ENCODE measurements at regions not wholly inside any gene's neighbourhood (a gene's known extent, or its start where the extent isn't known, plus 50 kb on each side); places are given as distances from the start of the nearest gene placed in this dataset.

DNA sequence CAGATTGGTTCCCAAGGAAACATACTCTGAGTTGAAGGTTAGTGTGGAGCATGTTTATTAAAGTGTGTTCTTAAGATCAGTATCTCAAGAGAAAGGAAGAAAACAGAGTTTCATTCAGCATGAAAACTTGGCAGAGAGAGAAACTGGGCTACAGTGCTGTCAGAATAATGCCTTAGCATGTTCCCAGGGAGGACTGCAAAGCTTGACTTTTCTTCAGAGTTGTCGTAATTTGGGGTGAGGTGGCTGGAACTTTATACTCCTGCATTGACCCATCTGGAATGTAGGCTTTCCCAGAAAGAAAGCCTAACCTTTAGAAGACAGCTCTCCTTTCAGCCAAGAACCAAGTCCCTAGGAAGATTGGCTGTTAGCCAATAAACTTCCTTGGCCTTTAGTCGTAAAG lies 190.8 kb upstream of the CNTN5 start:
- no peak overlapping the region for H3K4me2 ChIP-seq
- ATAC-seq, result no peak
- Mint-ChIP-seq H3K9me3 (no peaks in the 10 kb centered on the region; the same call in 2 of the 3 replicates), H3K27me3 (ENCODE audit: insufficient read depth, low read depth, poor library complexity) (no peaks in the 10 kb centered on the region), H3K4me3 (no peak overlapping the region), H3K27ac (no peak overlapping the region), H3K4me1 (peaks cover 3% of the 10 kb centered on the region; the same call in 1 of the 3 replicates), H3K36me3 (ENCODE audit: low read depth) (no peaks in the 10 kb centered on the region)
- no peak overlapping the region for H3K4me3 ChIP-seq
- TF ChIP-seq, protein P1, sequence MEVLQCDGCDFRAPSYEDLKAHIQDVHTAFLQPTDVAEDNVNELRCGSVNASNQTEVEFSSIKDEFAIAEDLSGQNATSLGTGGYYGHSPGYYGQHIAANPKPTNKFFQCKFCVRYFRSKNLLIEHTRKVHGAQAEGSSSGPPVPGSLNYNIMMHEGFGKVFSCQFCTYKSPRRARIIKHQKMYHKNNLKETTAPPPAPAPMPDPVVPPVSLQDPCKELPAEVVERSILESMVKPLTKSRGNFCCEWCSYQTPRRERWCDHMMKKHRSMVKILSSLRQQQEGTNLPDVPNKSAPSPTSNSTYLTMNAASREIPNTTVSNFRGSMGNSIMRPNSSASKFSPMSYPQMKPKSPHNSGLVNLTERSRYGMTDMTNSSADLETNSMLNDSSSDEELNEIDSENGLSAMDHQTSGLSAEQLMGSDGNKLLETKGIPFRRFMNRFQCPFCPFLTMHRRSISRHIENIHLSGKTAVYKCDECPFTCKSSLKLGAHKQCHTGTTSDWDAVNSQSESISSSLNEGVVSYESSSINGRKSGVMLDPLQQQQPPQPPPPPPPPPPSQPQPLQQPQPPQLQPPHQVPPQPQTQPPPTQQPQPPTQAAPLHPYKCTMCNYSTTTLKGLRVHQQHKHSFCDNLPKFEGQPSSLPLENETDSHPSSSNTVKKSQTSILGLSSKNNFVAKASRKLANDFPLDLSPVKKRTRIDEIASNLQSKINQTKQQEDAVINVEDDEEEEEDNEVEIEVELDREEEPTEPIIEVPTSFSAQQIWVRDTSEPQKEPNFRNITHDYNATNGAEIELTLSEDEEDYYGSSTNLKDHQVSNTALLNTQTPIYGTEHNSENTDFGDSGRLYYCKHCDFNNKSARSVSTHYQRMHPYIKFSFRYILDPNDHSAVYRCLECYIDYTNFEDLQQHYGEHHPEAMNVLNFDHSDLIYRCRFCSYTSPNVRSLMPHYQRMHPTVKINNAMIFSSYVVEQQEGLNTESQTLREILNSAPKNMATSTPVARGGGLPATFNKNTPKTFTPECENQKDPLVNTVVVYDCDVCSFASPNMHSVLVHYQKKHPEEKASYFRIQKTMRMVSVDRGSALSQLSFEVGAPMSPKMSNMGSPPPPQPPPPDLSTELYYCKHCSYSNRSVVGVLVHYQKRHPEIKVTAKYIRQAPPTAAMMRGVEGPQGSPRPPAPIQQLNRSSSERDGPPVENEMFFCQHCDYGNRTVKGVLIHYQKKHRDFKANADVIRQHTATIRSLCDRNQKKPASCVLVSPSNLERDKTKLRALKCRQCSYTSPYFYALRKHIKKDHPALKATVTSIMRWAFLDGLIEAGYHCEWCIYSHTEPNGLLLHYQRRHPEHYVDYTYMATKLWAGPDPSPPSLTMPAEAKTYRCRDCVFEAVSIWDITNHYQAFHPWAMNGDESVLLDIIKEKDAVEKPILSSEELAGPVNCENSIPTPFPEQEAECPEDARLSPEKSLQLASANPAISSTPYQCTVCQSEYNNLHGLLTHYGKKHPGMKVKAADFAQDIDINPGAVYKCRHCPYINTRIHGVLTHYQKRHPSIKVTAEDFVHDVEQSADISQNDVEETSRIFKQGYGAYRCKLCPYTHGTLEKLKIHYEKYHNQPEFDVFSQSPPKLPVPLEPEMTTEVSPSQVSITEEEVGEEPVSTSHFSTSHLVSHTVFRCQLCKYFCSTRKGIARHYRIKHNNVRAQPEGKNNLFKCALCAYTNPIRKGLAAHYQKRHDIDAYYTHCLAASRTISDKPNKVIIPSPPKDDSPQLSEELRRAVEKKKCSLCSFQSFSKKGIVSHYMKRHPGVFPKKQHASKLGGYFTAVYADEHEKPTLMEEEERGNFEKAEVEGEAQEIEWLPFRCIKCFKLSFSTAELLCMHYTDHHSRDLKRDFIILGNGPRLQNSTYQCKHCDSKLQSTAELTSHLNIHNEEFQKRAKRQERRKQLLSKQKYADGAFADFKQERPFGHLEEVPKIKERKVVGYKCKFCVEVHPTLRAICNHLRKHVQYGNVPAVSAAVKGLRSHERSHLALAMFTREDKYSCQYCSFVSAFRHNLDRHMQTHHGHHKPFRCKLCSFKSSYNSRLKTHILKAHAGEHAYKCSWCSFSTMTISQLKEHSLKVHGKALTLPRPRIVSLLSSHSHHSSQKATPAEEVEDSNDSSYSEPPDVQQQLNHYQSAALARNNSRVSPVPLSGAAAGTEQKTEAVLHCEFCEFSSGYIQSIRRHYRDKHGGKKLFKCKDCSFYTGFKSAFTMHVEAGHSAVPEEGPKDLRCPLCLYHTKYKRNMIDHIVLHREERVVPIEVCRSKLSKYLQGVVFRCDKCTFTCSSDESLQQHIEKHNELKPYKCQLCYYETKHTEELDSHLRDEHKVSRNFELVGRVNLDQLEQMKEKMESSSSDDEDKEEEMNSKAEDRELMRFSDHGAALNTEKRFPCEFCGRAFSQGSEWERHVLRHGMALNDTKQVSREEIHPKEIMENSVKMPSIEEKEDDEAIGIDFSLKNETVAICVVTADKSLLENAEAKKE (CRISPR knock-in tag; IDR thresholded peaks at IDR 0.05), result no peak
- TF ChIP-seq POLR2AphosphoS5 (IDR thresholded peaks at IDR 0.05; ENCODE audit: low read depth), result no peak
- TF ChIP-seq REST (IDR thresholded peaks at IDR 0.05; ENCODE audit: unreplicated experiment), result no peak
- TF ChIP-seq CREB1 (CRISPR knock-in tag; IDR thresholded peaks at IDR 0.05; ENCODE audit: low read depth), result no peak
- no peak for TF ChIP-seq JUNB (IDR thresholded peaks at IDR 0.05; ENCODE audit: unreplicated experiment)
- no peak for TF ChIP-seq EZH2 (IDR thresholded peaks at IDR 0.05; ENCODE audit: low read depth, unreplicated experiment)
- TF ChIP-seq NANOG (IDR thresholded peaks at IDR 0.05; ENCODE audit: borderline replicate concordance), result no peak
- TF ChIP-seq STAT1 (IDR thresholded peaks at IDR 0.05; ENCODE audit: unreplicated experiment), result no peak
- no peak for TF ChIP-seq EZH2phosphoT487 (IDR thresholded peaks at IDR 0.05; ENCODE audit: unreplicated experiment)
- no peak for TF ChIP-seq ZNF114 (CRISPR knock-in tag; IDR thresholded peaks at IDR 0.05)
- TF ChIP-seq, protein P2, sequence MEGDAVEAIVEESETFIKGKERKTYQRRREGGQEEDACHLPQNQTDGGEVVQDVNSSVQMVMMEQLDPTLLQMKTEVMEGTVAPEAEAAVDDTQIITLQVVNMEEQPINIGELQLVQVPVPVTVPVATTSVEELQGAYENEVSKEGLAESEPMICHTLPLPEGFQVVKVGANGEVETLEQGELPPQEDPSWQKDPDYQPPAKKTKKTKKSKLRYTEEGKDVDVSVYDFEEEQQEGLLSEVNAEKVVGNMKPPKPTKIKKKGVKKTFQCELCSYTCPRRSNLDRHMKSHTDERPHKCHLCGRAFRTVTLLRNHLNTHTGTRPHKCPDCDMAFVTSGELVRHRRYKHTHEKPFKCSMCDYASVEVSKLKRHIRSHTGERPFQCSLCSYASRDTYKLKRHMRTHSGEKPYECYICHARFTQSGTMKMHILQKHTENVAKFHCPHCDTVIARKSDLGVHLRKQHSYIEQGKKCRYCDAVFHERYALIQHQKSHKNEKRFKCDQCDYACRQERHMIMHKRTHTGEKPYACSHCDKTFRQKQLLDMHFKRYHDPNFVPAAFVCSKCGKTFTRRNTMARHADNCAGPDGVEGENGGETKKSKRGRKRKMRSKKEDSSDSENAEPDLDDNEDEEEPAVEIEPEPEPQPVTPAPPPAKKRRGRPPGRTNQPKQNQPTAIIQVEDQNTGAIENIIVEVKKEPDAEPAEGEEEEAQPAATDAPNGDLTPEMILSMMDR (conservative IDR thresholded peaks at IDR 0.05; ENCODE audit: low read depth in 2 of 2), result no peak
- TF ChIP-seq, protein P3, sequence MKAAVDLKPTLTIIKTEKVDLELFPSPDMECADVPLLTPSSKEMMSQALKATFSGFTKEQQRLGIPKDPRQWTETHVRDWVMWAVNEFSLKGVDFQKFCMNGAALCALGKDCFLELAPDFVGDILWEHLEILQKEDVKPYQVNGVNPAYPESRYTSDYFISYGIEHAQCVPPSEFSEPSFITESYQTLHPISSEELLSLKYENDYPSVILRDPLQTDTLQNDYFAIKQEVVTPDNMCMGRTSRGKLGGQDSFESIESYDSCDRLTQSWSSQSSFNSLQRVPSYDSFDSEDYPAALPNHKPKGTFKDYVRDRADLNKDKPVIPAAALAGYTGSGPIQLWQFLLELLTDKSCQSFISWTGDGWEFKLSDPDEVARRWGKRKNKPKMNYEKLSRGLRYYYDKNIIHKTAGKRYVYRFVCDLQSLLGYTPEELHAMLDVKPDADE (IDR thresholded peaks at IDR 0.05), result no peak
- TF ChIP-seq ZNF331 (CRISPR knock-in tag; IDR thresholded peaks at IDR 0.05; ENCODE audit: low read depth), result no peak
- H3K79me2 ChIP-seq (replicated peaks; ENCODE audit: insufficient read depth), result no peaks in the 10 kb centered on the region
- no peaks in the 10 kb centered on the region for H4K20me1 ChIP-seq (replicated peaks; ENCODE audit: insufficient read depth)
- H3K9me2 ChIP-seq (ENCODE audit: insufficient read depth), result no peaks in the 10 kb centered on the region
- H3K27ac ChIP-seq (ENCODE audit: low read depth), result no peak overlapping the region
- H3K36me3 ChIP-seq (ENCODE audit: insufficient read depth), result no peaks in the 10 kb centered on the region
- no peaks in the 10 kb centered on the region for H3F3A ChIP-seq (replicated peaks; ENCODE audit: low read depth)
- no peak for DNase-seq (ENCODE audit: low spot score)
- no peaks in the 10 kb centered on the region for H3K4me1 ChIP-seq (ENCODE audit: insufficient read depth)
- no peak overlapping the region for H2AFZ ChIP-seq
- H3K27me3 ChIP-seq (ENCODE audit: insufficient read depth), result no peaks in the 10 kb centered on the region

Measured in GM23338 (cell line).